ENCODE measurements at regions not wholly inside any gene's neighbourhood (a gene's known extent, or its start where the extent isn't known, plus 50 kb on each side); places are given as distances from the start of the nearest gene placed in this dataset.
"Not testable (repeated sequence)": the region's sequence is repeated elsewhere in the genome, so short reads cannot be mapped to it uniquely, and the experiment has no call there.

GRCh38 chr5:135747824-135748223 lies 86.6 kb upstream of the SLC25A48 start:
- no peaks in the 10 kb centered on the region for H3K36me3 ChIP-seq
- no peak overlapping the region for H3K4me3 ChIP-seq
- H3K9ac ChIP-seq (ENCODE audit: low read depth in 2 of 2, low read length in 2 of 2), result no peak overlapping the region
- intact Hi-C loops (cut with DNase I), result no loop called here
- H3K27ac ChIP-seq, result no peak overlapping the region
- no peaks in the 10 kb centered on the region for H3K27me3 ChIP-seq
- H3K9me3 ChIP-seq, result no peaks in the 10 kb centered on the region
- H3K4me1 ChIP-seq, result no peaks in the 10 kb centered on the region
- no peak for TF ChIP-seq CTCF (IDR thresholded peaks at IDR 0.05)
- peak; percentile 3 for DNase-seq

GRCh38 chr5:135745897-135746500 lies 88.5 kb upstream of the SLC25A48 start:
- no peak overlapping the region for H3K4me3 ChIP-seq
- H3K27me3 ChIP-seq, result no peaks in the 10 kb centered on the region
- TF ChIP-seq CTCF (IDR thresholded peaks at IDR 0.05), result no peak
- H3K9me3 ChIP-seq, result no peaks in the 10 kb centered on the region
- no peaks in the 10 kb centered on the region for H3K36me3 ChIP-seq
- H3K4me1 ChIP-seq, result no peaks in the 10 kb centered on the region
- no peak overlapping the region for H3K9ac ChIP-seq (ENCODE audit: low read depth in 2 of 2, low read length in 2 of 2)
- intact Hi-C loops (cut with DNase I), result no loop called here
- no peak overlapping the region for H3K27ac ChIP-seq
- DNase-seq, result peak; percentile 8

- Histone ChIP-seq H3K27me3 (no peaks in the 10 kb centered on the region), H3K36me3 (no peaks in the 10 kb centered on the region), H3K27ac (no peak overlapping the region), H3K9me3 (no peaks in the 10 kb centered on the region), H3K4me3 (no peak overlapping the region), H3K9ac (ENCODE audit: low read depth in 2 of 2, low read length in 2 of 2) (no peak overlapping the region), H3K4me1 (no peaks in the 10 kb centered on the region)
- no peak for TF ChIP-seq CTCF (IDR thresholded peaks at IDR 0.05)
- DNase-seq, result peak; percentile 9
- intact Hi-C loops (cut with DNase I), result no loop called here
Measured at GRCh38 chr5:135743705-135744411, 90.6 kb upstream of the SLC25A48 start.

GRCh38 chr5:135743181-135743580 lies 91.3 kb upstream of the SLC25A48 start:
- no peaks in the 10 kb centered on the region for H3K27me3 ChIP-seq
- no peaks in the 10 kb centered on the region for H3K9me3 ChIP-seq
- no peak overlapping the region for H3K27ac ChIP-seq
- DNase-seq, result no peak
- H3K9ac ChIP-seq (ENCODE audit: low read depth in 2 of 2, low read length in 2 of 2), result no peak overlapping the region
- intact Hi-C loops (cut with DNase I), result no loop called here
- H3K36me3 ChIP-seq, result no peaks in the 10 kb centered on the region
- no peak for TF ChIP-seq CTCF (IDR thresholded peaks at IDR 0.05)
- no peak overlapping the region for H3K4me3 ChIP-seq
- no peaks in the 10 kb centered on the region for H3K4me1 ChIP-seq

- H3K9ac ChIP-seq (ENCODE audit: low read depth in 2 of 2, low read length in 2 of 2); intact Hi-C loops (cut with DNase I); H3K4me3 ChIP-seq; H3K36me3 ChIP-seq; H3K9me3 ChIP-seq; H3K27me3 ChIP-seq; H3K27ac ChIP-seq; DNase-seq; H3K4me1 ChIP-seq: not testable (repeated sequence)
Measured at GRCh38 chr5:135742240-135742639, 92.2 kb upstream of the SLC25A48 start.

GRCh38 chr5:135741040-135741439 lies 93.4 kb upstream of the SLC25A48 start:
- Histone ChIP-seq H3K27me3 (no peaks in the 10 kb centered on the region), H3K27ac (no peak overlapping the region), H3K9me3 (no peaks in the 10 kb centered on the region), H3K4me1 (no peaks in the 10 kb centered on the region), H3K4me3 (no peak overlapping the region), H3K9ac (ENCODE audit: low read depth in 2 of 2, low read length in 2 of 2) (no peak overlapping the region), H3K36me3 (no peaks in the 10 kb centered on the region)
- intact Hi-C loops (cut with DNase I), result no loop called here
- DNase-seq, result peak; percentile 6
- no peak for TF ChIP-seq CTCF (IDR thresholded peaks at IDR 0.05)

Data from colonic mucosa (tissue), 4 donors.